BJ (cell line): ENCODE measurements at regions not wholly inside any gene's neighbourhood (a gene's known extent, or its start where the extent isn't known, plus 50 kb on each side); places are given as distances from the start of the nearest gene placed in this dataset. TPM values are rescaled to one million over a fixed set of nuclear protein-coding genes. Genes with fewer than 3 reads are reported as not detected.
"Not testable (repeated sequence)": the region's sequence is repeated elsewhere in the genome, so short reads cannot be mapped to it uniquely, and the experiment has no call there.

Experiments
- CTCF ChIA-PET: fragments of 350-600 bp; formaldehyde crosslinking; extraction: SDS; loops from one replicate; lab custom pipeline; 2021; ENCODE audit warnings: antibody characterized with exemption, inconsistent platforms; lab: Yijun Ruan, JAX
- POLR2A ChIA-PET: fragments of 300-600 bp; sonication (Branson Sonifier 250); formaldehyde crosslinking; extraction: SDS; loops from one replicate; lab custom pipeline; 2021; ENCODE audit warnings: antibody characterized with exemption; lab: Charles Lee
- DNase-seq: peaks from one replicate; pipeline ENCODE4 v3.0.0-alpha.2; 2011; ENCODE audit warnings: low read depth
- H3K27me3 ChIP-seq: 2 replicates; pipeline ENCODE4 v1.6.0; 2011; ENCODE audit warnings: low read length; ENCODE audit not compliant: control insufficient read depth, insufficient read depth
- H3K36me3 ChIP-seq: 2 replicates; pipeline ENCODE4 v1.5.1; 2011; ENCODE audit warnings: low read length; ENCODE audit not compliant: control insufficient read depth, insufficient read depth
- H3K4me3 ChIP-seq: 2 replicates; pipeline ENCODE4 v1.5.1; 2011; ENCODE audit warnings: low read depth, mild to moderate bottlenecking, control low read depth, low read length
- small RNA-seq: library from RNA; depleted of rRNA; stranded (forward); fragments of <200 nt; gene quantifications from one replicate; pipeline ENCODE3, GENCODE V24; 2012; ENCODE audit warnings: low replicate concordance, low read depth; ENCODE audit not compliant: insufficient read length

DNA sequence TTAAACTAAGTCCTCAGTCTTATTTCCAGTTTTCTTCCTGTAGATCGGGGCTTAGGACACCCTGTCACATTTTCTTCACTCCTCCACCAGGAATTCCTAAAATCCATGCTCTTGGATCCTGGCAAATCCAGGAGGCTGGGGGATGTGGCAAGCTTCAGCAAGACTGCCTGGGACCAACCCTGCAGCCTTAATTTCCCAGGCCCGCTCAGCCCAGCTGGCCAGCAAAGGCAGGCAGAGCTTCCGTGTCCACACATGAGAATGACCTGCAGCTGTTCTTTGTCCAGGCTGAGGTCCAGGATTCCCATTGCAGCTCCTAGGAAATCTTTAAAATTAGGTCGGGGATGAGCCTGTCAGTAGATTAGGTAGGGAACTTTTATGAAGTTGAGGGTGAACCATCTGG lies 146.7 kb downstream of the OR4F15 start:
- CTCF ChIA-PET, H3K4me3 ChIP-seq, H3K27me3 ChIP-seq, POLR2A ChIA-PET, H3K36me3 ChIP-seq, DNase-seq: not testable (repeated sequence)

DNA sequence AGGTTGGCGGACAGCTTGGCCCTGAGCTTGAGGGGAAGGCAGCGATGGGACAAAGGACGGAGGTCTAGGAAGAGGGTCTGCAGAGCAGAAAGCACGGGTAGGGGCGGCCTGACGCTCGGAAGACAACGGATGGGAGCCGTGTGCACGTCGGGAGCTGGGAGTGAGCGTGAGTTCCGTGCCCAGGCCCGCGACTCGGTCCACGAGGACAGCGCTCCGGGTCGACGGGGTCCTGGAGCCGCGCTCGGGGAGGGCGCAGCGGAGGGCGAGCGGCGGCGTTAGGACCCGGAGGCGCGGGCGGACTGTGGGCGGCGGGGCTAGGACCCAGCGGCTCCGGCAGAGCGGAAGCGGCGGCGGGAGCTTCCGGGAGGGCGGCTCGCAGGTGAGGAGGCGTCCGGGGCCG lies 149.3 kb downstream of the OR4F15 start:
- DNase-seq, H3K4me3 ChIP-seq, H3K36me3 ChIP-seq, CTCF ChIA-PET, POLR2A ChIA-PET, H3K27me3 ChIP-seq: not testable (repeated sequence)

GRCh38 chr15:101961765-101962164 lies 149.8 kb downstream of the OR4F15 start:
- H3K27me3 ChIP-seq, H3K36me3 ChIP-seq, DNase-seq, H3K4me3 ChIP-seq, CTCF ChIA-PET, POLR2A ChIA-PET: not testable (repeated sequence)

DNA sequence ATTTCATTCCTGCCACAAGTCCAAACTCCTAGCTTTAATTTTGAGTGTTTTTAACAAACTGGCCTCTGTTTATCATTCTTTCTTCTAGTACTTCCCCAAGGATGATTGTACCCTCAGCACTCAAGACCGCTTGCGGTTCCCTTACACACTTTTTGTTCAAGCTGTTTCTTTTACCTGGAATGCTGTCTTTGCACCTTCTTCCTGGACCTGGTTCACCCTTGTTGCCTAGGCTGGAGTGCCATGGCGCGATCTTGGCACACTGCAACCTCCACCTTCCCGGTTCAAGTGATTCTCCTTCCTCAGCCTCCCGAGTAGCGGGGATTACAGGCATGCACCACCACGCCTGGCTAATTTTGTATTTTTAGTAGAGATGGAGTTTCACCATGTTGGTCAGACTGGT lies 151.7 kb downstream of the OR4F15 start:
- POLR2A ChIA-PET, result not testable (repeated sequence)

GRCh38 chr15:101965353-101965752 lies 153.4 kb downstream of the OR4F15 start:
- H3K4me3 ChIP-seq, H3K36me3 ChIP-seq, H3K27me3 ChIP-seq, DNase-seq, CTCF ChIA-PET, POLR2A ChIA-PET: not testable (repeated sequence)

More for the DNA sequence above, 151.7 kb downstream of the OR4F15 start:
- CTCF ChIA-PET, H3K4me3 ChIP-seq, H3K27me3 ChIP-seq, H3K36me3 ChIP-seq, DNase-seq: not testable (repeated sequence)

- POLR2A ChIA-PET, CTCF ChIA-PET, H3K36me3 ChIP-seq, DNase-seq, H3K4me3 ChIP-seq, H3K27me3 ChIP-seq: not testable (repeated sequence)
Observed at GRCh38 chr15:101965860-101966259, 153.9 kb downstream of the OR4F15 start.

DNA sequence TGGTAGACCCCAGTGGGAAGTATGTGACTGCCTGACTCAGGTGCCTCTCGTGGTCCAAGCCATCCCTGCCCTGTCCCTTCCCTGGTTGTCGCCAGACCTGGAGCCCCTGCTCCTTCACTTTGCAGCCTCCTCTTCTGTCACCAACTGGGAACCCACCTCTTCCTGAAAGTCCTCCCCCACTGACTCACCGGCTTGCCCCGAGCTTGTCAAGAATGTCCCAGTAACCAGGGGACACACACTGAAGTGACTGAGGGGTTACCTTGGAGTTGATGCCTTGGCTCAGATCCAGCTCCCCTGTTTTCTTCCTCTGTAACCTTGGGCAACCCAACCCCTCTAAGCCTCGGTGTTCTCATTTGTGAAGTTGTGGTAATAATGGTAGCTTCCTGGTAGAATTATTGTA lies 155.4 kb downstream of the OR4F15 start:
- DNase-seq, CTCF ChIA-PET, H3K27me3 ChIP-seq, H3K4me3 ChIP-seq, H3K36me3 ChIP-seq, POLR2A ChIA-PET: not testable (repeated sequence)

- H3K4me3 ChIP-seq, H3K36me3 ChIP-seq, POLR2A ChIA-PET, CTCF ChIA-PET, H3K27me3 ChIP-seq, DNase-seq: not testable (repeated sequence)
Observed at GRCh38 chr15:101970605-101971004, 158.6 kb downstream of the OR4F15 start.

- H3K36me3 ChIP-seq, DNase-seq, CTCF ChIA-PET, POLR2A ChIA-PET, H3K27me3 ChIP-seq, H3K4me3 ChIP-seq: not testable (repeated sequence)
Observed at GRCh38 chr15:101977281-101977680, 165.3 kb downstream of the OR4F15 start.

GRCh38 chr15:101980206-101980910 lies 168.4 kb downstream of the OR4F15 start:
- DNase-seq, H3K36me3 ChIP-seq, H3K27me3 ChIP-seq, CTCF ChIA-PET, H3K4me3 ChIP-seq, POLR2A ChIA-PET: not testable (repeated sequence)

Small RNA genes in the stretch of these regions (small RNA-seq; reads per million reads assigned to genes)
- gene AC140725.2 (not detected), gene MIR6859-3 (not detected)
